ENCODE measurements at regions not wholly inside any gene's neighbourhood (a gene's known extent, or its start where the extent isn't known, plus 50 kb on each side); places are given as distances from the start of the nearest gene placed in this dataset.
A peak's percentile ranks its signal among the peaks of the same experiment; 100 is the strongest.

DNA sequence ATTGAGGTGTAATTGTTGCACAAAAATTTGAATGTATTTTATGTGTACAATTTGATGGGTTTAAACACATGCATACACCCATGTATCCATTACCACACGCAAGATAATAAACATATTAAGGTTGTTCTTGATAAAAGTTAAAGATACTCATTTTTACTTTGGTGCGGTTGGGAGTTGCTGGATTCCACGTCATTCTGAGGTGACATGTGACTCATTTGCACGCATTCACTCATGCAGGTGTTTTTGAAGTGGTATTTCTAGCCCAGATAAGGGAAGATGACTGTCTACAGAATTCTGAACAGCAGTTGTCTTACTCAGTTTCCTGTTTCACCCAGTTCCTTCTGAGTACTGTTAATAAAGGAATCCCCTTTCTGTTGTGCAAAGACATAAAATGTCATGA lies 142.0 kb downstream of the RTL3 start:
- intact Hi-C loops (cut with DNase I; ENCODE audit: low total_unique reads): no loop called here
- Histone ChIP-seq H3K4me3 (no peak overlapping the region), H3K9me3 (no peaks in the 10 kb centered on the region), H3K27ac (no peak overlapping the region), H3K27me3 (no peaks in the 10 kb centered on the region), H3K4me1 (peaks cover 0 to 4% (median 0%) of the 10 kb centered on the region in 4 donors), H3K36me3 (no peaks in the 10 kb centered on the region)
- no peak for TF ChIP-seq POLR2AphosphoS5 (IDR thresholded peaks at IDR 0.05)
- TF ChIP-seq EP300 (IDR thresholded peaks at IDR 0.05): no peak
- TF ChIP-seq, protein P1, sequence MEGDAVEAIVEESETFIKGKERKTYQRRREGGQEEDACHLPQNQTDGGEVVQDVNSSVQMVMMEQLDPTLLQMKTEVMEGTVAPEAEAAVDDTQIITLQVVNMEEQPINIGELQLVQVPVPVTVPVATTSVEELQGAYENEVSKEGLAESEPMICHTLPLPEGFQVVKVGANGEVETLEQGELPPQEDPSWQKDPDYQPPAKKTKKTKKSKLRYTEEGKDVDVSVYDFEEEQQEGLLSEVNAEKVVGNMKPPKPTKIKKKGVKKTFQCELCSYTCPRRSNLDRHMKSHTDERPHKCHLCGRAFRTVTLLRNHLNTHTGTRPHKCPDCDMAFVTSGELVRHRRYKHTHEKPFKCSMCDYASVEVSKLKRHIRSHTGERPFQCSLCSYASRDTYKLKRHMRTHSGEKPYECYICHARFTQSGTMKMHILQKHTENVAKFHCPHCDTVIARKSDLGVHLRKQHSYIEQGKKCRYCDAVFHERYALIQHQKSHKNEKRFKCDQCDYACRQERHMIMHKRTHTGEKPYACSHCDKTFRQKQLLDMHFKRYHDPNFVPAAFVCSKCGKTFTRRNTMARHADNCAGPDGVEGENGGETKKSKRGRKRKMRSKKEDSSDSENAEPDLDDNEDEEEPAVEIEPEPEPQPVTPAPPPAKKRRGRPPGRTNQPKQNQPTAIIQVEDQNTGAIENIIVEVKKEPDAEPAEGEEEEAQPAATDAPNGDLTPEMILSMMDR (IDR thresholded peaks at IDR 0.05): no peak
- TF ChIP-seq POLR2A (IDR thresholded peaks at IDR 0.05): no peak
- WGBS, 5 donors: 58 to 72% (median 62%) methylated on average over 4 of the region's 4 CpGs
- peak in 1 of 2 donors; percentile 49 for DNase-seq

DNA sequence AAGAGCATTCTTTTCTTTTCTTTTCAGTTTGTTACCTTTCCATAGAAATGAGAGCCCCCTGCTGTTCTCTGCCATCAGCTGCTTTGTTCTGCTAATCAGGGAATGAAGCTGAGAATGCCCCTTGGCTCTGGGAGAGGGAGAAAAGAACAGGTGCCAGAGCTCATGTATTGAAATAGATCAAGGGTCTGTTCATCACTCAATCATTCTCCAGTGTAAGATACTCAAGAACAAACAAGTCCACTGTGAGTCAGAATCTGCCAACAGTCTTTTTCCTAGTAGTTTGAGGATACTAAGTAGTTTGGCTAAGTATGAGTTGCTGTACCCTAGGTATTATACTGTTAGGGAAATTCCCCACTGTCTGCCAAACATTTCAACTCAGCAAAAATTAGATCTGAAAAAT lies 144.3 kb downstream of the RTL3 start:
- no peaks in the 10 kb centered on the region for H3K36me3 ChIP-seq
- H3K4me1 ChIP-seq: peaks cover 0 to 4% (median 0%) of the 10 kb centered on the region in 4 donors
- no peak overlapping the region for H3K27ac ChIP-seq
- H3K27me3 ChIP-seq: no peaks in the 10 kb centered on the region
- intact Hi-C loops (cut with DNase I; ENCODE audit: low total_unique reads): no loop called here
- no peak overlapping the region for H3K4me3 ChIP-seq
- H3K9me3 ChIP-seq: no peaks in the 10 kb centered on the region
- TF ChIP-seq POLR2A (IDR thresholded peaks at IDR 0.05) (no peak), POLR2AphosphoS5 (IDR thresholded peaks at IDR 0.05) (no peak), EP300 (IDR thresholded peaks at IDR 0.05) (no peak)
- TF ChIP-seq, protein P1 (IDR thresholded peaks at IDR 0.05): no peak
- DNase-seq: no peak

DNA sequence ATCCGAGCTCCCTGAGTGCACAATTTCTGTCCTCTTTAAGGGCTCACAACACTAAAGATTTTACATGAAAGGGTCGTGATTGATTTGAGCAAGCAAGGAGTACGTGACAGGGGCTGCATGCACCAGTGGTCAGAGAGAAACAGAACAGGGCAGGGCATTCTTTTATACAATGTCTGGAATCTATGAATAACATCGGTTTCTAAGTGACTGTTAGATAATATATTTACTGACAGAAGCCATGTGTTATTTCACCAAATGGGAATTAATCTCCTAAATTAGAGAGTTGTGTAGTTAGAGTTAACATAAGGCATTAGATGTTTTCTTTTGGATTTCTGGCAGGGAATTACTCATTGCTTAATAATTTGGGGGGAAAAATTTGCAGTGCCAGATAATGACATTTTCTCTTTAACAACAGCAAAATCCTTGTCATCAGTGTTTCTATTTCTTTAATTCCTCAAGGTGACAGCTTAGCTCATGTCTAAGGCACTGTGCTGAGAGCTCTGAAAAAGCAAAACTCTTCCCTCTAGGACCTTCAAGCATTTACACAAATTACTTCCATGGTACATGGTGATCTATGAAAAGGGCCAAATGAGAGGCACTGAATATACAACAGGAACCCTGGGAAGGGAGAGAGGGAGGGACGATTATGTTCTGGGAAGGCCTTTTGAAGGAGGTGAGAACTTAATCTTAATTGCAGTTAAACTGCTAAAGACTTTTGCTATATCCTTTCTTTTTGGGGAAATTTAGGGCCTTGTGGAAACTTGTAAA lies 145.0 kb downstream of the RTL3 start:
- Histone ChIP-seq H3K27ac (no peak overlapping the region), H3K9me3 (no peaks in the 10 kb centered on the region), H3K4me3 (no peak overlapping the region), H3K36me3 (no peaks in the 10 kb centered on the region), H3K4me1 (peaks cover 0 to 4% (median 0%) of the 10 kb centered on the region in 4 donors), H3K27me3 (no peaks in the 10 kb centered on the region)
- no peak for DNase-seq
- 26 to 44% (median 35%) methylated on average over 5 of the region's 5 CpGs for WGBS, 5 donors
- intact Hi-C loops (cut with DNase I; ENCODE audit: low total_unique reads): no loop called here
- no peak for TF ChIP-seq POLR2AphosphoS5 (IDR thresholded peaks at IDR 0.05)
- no peak for TF ChIP-seq POLR2A (IDR thresholded peaks at IDR 0.05)
- TF ChIP-seq, protein P1 (IDR thresholded peaks at IDR 0.05): no peak
- TF ChIP-seq EP300 (IDR thresholded peaks at IDR 0.05): no peak

DNA sequence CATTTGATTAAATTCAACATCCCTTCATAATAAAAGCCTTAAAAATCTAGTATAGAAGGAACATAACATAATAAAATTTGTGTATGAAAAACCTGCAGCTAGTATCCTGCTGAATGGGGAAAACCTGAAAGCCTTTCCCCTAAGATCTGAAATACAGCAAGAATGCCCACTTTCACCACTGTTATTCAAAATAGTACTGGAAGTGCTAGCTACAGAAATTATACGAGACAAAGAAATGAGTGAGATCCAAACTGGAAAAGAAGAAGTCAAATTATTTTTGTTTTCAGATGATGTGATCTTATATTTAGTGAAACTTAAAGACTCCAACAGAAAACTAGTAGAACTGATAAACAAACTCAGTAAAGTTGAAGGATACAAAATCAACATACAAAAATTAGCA lies 152.9 kb downstream of the RTL3 start:
- no peak for DNase-seq
- Histone ChIP-seq H3K27ac (no peak overlapping the region), H3K9me3 (no peaks in the 10 kb centered on the region), H3K27me3 (no peaks in the 10 kb centered on the region), H3K4me1 (no peaks in the 10 kb centered on the region), H3K4me3 (no peak overlapping the region), H3K36me3 (no peaks in the 10 kb centered on the region)
- TF ChIP-seq POLR2A (IDR thresholded peaks at IDR 0.05) (no peak), POLR2AphosphoS5 (IDR thresholded peaks at IDR 0.05) (no peak), EP300 (IDR thresholded peaks at IDR 0.05) (no peak)
- TF ChIP-seq, protein P1 (IDR thresholded peaks at IDR 0.05): no peak
- 74 to 90% (median 81%) methylated on average over 1 of the region's 1 CpG for WGBS, 5 donors
- intact Hi-C loops (cut with DNase I; ENCODE audit: low total_unique reads): no loop called here
